ENCODE measurements at regions not wholly inside any gene's neighbourhood (a gene's known extent, or its start where the extent isn't known, plus 50 kb on each side); places are given as distances from the start of the nearest gene placed in this dataset.

DNA sequence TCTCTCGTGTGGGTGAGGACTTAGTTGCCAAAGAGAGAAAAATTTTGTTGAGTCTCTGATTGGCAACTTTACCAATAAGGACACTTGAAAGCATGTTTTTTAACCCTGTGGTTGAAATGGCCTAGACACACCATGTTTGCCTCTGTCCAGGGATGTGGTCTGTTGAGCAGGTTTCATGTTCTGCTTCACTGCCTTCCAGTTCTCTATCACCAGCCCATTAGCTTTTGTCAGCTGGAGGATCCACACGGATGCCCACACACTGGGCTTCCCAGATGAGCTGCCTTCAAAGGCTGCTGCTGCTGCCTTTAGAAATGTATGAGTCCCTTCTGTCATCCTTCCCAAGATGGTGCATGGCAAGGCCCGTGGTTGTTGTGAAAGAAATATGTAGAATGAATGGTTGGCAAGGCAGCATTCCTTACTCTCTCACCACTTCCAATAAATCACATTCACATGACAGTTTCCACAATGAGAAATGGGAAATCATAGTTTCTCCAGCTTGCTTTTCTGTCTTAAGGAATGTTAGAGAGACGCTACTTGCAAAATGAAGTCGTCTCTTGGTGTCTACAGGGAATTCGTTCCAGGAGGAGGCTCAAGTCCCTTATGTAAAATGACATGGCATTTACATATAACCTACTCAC lies 108.2 kb upstream of the SLC35F3 start:
- Histone ChIP-seq H3K27me3 (ENCODE audit: insufficient read depth, low read length) (no peaks in the 10 kb centered on the region), H3K4me1 (ENCODE audit: insufficient read depth, low read length) (no peaks in the 10 kb centered on the region), H3K27ac (ENCODE audit: low read depth, low read length) (no peak overlapping the region), H3K36me3 (ENCODE audit: insufficient read depth, low read length) (no peaks in the 10 kb centered on the region), H3K9me3 (ENCODE audit: control insufficient read depth in 1 of 2, low read length in 2 of 2) (no peaks in the 10 kb centered on the region), H3K4me3 (ENCODE audit: low read length in 2 of 2) (no peak overlapping the region)
- Mint-ChIP-seq H3K4me1 (no peaks in the 10 kb centered on the region), H3K9me3 (peaks cover 0 to 20% (median 8%) of the 10 kb centered on the region in 8 donors), H3K4me3 (no peak overlapping the region), H3K27me3 (peaks cover 5 to 16% of the 10 kb centered on the region in 2 donors), H3K27ac (no peak overlapping the region), H3K36me3 (no peaks in the 10 kb centered on the region)
- POLR2A ChIA-PET (ENCODE audit: partially characterized antibody) = no interaction called here
- DNase-seq = no peak
- intact Hi-C loops (cut with micrococcal nuclease) = no loop called here
- CTCF ChIA-PET (ENCODE audit: partially characterized antibody) = interaction anchor here (1.1 kb wide), 1 partner anchor 13 kb away, joined by 3 read pairs; no protein-coding TSS in a partner anchor

DNA sequence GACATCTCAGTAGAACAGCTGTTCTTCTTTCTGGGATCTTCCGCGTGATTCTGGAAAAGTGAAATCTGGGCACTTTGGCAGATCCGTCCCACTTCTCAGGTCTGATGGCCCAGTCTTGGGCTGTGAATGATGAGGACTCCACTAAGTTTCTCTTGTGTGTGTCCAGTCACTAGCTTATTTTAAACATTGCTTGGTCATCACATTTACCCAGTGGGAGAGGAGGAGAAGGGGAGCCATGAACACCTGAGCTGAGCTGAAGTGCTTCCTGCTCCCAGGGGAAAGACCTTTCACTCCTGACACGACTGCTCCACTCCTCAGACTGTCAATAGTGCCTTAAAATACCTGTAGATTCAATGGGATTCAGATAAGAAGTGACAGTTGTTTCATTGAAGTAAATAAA lies 101.9 kb upstream of the SLC35F3 start:
- Histone ChIP-seq H3K4me1 (ENCODE audit: insufficient read depth, low read length) (no peaks in the 10 kb centered on the region), H3K27ac (ENCODE audit: low read depth, low read length) (no peak overlapping the region), H3K36me3 (ENCODE audit: insufficient read depth, low read length) (no peaks in the 10 kb centered on the region), H3K4me3 (ENCODE audit: low read length in 2 of 2) (no peak overlapping the region), H3K9me3 (ENCODE audit: control insufficient read depth in 1 of 2, low read length in 2 of 2) (no peaks in the 10 kb centered on the region), H3K27me3 (ENCODE audit: insufficient read depth, low read length) (no peaks in the 10 kb centered on the region)
- Mint-ChIP-seq H3K4me3 (no peak overlapping the region), H3K27ac (no peak overlapping the region), H3K9me3 (peaks cover 0 to 28% (median 12%) of the 10 kb centered on the region in 8 donors), H3K36me3 (no peaks in the 10 kb centered on the region), H3K4me1 (no peaks in the 10 kb centered on the region), H3K27me3 (peaks cover 7 to 13% of the 10 kb centered on the region in 2 donors)
- ChIA-PET CTCF (ENCODE audit: partially characterized antibody) (interaction anchor here (1.0 kb wide), 1 partner anchor 12 kb away, joined by 3 read pairs; no protein-coding TSS in a partner anchor), POLR2A (ENCODE audit: partially characterized antibody) (interaction anchor here (0.6 kb wide), 1 partner anchor 20 kb away, joined by 3 read pairs; no protein-coding TSS in a partner anchor)
- intact Hi-C loops (cut with micrococcal nuclease) = no loop called here
- no peak for DNase-seq

DNA sequence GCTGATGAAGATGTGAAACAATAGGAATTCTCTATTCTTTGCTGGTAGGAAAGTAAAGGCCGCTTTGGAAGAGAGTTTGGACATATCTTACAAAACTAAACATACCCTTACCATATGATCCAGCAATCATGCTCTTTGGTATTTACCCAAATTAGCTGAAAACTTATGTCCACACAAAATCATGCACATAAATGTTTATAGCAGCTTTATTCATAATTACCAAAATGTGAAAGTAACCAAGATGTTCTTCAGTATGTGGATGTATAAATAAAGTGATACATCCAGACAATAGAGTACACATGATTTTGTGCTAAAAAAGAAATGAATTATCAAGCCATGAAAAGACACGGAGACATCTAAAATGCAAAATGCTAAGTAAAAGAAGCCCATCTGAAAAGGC lies 98.7 kb upstream of the SLC35F3 start:
- intact Hi-C loops (cut with micrococcal nuclease) = no loop called here
- Histone ChIP-seq H3K4me3 (ENCODE audit: low read length in 2 of 2) (no peak overlapping the region), H3K27me3 (ENCODE audit: insufficient read depth, low read length) (no peaks in the 10 kb centered on the region), H3K27ac (ENCODE audit: low read depth, low read length) (no peak overlapping the region), H3K4me1 (ENCODE audit: insufficient read depth, low read length) (no peaks in the 10 kb centered on the region), H3K36me3 (ENCODE audit: insufficient read depth, low read length) (no peaks in the 10 kb centered on the region), H3K9me3 (ENCODE audit: control insufficient read depth in 1 of 2, low read length in 2 of 2) (no peaks in the 10 kb centered on the region)
- Mint-ChIP-seq H3K9me3 (peaks cover 2 to 22% (median 7%) of the 10 kb centered on the region in 8 donors), H3K4me3 (no peak overlapping the region), H3K27ac (no peak overlapping the region), H3K4me1 (no peaks in the 10 kb centered on the region), H3K36me3 (no peaks in the 10 kb centered on the region), H3K27me3 (peaks cover 4 to 6% of the 10 kb centered on the region in 2 donors)
- POLR2A ChIA-PET (ENCODE audit: partially characterized antibody) = no interaction called here
- CTCF ChIA-PET (ENCODE audit: partially characterized antibody) = no interaction called here
- DNase-seq = no peak

DNA sequence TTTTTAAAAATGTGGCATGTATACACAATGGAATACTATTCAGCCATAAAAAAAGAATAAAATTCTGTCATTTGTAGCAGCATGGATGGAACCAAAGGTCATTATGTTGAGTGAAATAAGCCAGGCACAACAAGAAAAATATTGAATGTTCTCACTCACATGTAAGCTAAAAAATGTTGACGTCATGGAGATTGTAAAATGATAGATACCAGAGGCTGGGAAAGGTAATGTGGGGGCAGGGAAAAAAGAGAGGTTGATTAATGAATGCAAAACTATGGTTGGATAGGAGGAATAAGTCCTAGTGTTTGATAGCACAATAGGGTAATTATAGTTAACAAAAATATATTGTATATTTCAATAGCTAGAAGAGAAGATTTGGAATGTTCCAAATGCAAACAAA lies 89.1 kb upstream of the SLC35F3 start:
- POLR2A ChIA-PET (ENCODE audit: partially characterized antibody) = no interaction called here
- no peaks in the 10 kb centered on the region for H3K4me1 Mint-ChIP-seq
- no peaks in the 10 kb centered on the region for H3K9me3 ChIP-seq (ENCODE audit: control insufficient read depth in 1 of 2, low read length in 2 of 2)
- H3K27me3 Mint-ChIP-seq = peaks cover 10 to 13% of the 10 kb centered on the region in 2 donors
- no peaks in the 10 kb centered on the region for H3K36me3 Mint-ChIP-seq
- no peaks in the 10 kb centered on the region for H3K4me1 ChIP-seq (ENCODE audit: insufficient read depth, low read length)
- H3K4me3 ChIP-seq (ENCODE audit: low read length in 2 of 2) = no peak overlapping the region
- no peak overlapping the region for H3K27ac ChIP-seq (ENCODE audit: low read depth, low read length)
- H3K4me3 Mint-ChIP-seq = no peak overlapping the region
- no peak overlapping the region for H3K27ac Mint-ChIP-seq
- no peaks in the 10 kb centered on the region for H3K36me3 ChIP-seq (ENCODE audit: insufficient read depth, low read length)
- H3K9me3 Mint-ChIP-seq = peaks cover 0 to 3% (median 0%) of the 10 kb centered on the region in 8 donors
- DNase-seq = no peak
- H3K27me3 ChIP-seq (ENCODE audit: insufficient read depth, low read length) = no peaks in the 10 kb centered on the region
- intact Hi-C loops (cut with micrococcal nuclease) = no loop called here
- CTCF ChIA-PET (ENCODE audit: partially characterized antibody) = no interaction called here

DNA sequence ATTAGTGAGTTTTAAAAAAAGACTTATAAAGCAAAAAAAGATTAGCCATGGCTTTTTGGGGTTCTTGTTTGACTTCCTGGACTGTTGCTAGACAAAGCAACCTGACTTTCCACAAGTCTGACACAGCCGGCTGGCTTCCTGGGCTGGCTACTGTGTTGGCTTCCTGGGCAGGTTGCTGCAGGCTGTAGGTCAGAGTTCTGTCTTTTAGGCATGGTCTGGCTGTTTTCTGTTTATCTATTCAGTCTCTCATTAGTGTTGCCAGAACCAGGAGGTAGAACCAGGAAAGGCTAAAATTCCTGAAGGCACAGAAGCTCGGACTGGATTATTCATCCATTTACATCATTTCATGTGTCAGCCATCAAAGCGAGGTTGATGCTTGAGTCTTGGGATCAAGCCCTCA lies 88.6 kb upstream of the SLC35F3 start:
- intact Hi-C loops (cut with micrococcal nuclease) = no loop called here
- H3K27ac Mint-ChIP-seq = no peak overlapping the region
- H3K9me3 ChIP-seq (ENCODE audit: control insufficient read depth in 1 of 2, low read length in 2 of 2) = no peaks in the 10 kb centered on the region
- no peaks in the 10 kb centered on the region for H3K27me3 ChIP-seq (ENCODE audit: insufficient read depth, low read length)
- H3K36me3 Mint-ChIP-seq = no peaks in the 10 kb centered on the region
- no peak overlapping the region for H3K4me3 ChIP-seq (ENCODE audit: low read length in 2 of 2)
- CTCF ChIA-PET (ENCODE audit: partially characterized antibody) = no interaction called here
- no peaks in the 10 kb centered on the region for H3K4me1 ChIP-seq (ENCODE audit: insufficient read depth, low read length)
- peaks cover 0 to 3% (median 0%) of the 10 kb centered on the region in 8 donors for H3K9me3 Mint-ChIP-seq
- H3K4me1 Mint-ChIP-seq = no peaks in the 10 kb centered on the region
- H3K27ac ChIP-seq (ENCODE audit: low read depth, low read length) = no peak overlapping the region
- H3K27me3 Mint-ChIP-seq = peaks cover 10 to 13% of the 10 kb centered on the region in 2 donors
- no peak for DNase-seq
- no peaks in the 10 kb centered on the region for H3K36me3 ChIP-seq (ENCODE audit: insufficient read depth, low read length)
- POLR2A ChIA-PET (ENCODE audit: partially characterized antibody) = no interaction called here
- H3K4me3 Mint-ChIP-seq = no peak overlapping the region

DNA sequence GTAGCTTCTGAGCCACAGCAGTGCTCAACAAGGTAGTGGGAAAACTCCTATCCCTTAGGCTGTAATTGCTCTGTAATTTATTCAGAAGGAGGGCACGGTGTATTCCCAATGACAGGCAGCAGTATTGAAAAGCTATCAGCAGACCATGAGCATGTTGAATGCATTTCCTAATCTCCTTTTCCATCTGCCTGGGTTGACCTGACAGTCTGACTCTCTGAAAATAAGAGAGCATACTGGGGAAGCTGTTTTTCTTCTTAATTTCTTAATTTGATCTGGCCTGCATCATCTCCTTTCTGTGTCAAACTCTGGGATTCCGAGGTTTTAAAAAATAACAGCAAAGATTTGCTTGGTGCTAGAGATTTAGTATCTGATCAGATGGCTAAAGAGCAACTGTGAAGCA lies 88.1 kb upstream of the SLC35F3 start:
- no peaks in the 10 kb centered on the region for H3K27me3 ChIP-seq (ENCODE audit: insufficient read depth, low read length)
- Mint-ChIP-seq H3K4me1 (no peaks in the 10 kb centered on the region), H3K36me3 (no peaks in the 10 kb centered on the region), H3K27ac (no peak overlapping the region), H3K27me3 (peaks cover 10 to 11% of the 10 kb centered on the region in 2 donors), H3K4me3 (no peak overlapping the region), H3K9me3 (peaks cover 0 to 3% (median 0%) of the 10 kb centered on the region in 8 donors)
- no peaks in the 10 kb centered on the region for H3K9me3 ChIP-seq (ENCODE audit: control insufficient read depth in 1 of 2, low read length in 2 of 2)
- H3K4me3 ChIP-seq (ENCODE audit: low read length in 2 of 2) = no peak overlapping the region
- no peaks in the 10 kb centered on the region for H3K36me3 ChIP-seq (ENCODE audit: insufficient read depth, low read length)
- no peak overlapping the region for H3K27ac ChIP-seq (ENCODE audit: low read depth, low read length)
- POLR2A ChIA-PET (ENCODE audit: partially characterized antibody) = no interaction called here
- intact Hi-C loops (cut with micrococcal nuclease) = no loop called here
- no peak for DNase-seq
- CTCF ChIA-PET (ENCODE audit: partially characterized antibody) = no interaction called here
- no peaks in the 10 kb centered on the region for H3K4me1 ChIP-seq (ENCODE audit: insufficient read depth, low read length)

DNA sequence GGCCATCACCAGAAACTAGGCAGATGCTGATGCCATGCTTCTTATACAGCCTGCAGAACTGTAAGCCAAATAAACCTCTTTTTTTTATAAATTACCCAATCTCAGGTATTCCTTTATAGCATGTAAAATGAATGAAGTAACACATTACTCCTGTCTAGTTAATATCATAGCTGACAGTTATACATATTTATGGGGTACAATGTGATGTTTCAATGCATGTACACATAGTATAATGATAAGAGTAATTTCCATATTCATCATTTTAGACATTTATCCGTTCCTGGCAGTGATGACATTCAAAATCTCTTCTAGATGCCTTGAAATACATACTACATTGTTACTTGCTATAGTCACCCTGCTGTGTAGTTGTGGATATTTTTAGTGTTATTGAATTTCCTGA lies 85.4 kb upstream of the SLC35F3 start:
- POLR2A ChIA-PET (ENCODE audit: partially characterized antibody) = no interaction called here
- CTCF ChIA-PET (ENCODE audit: partially characterized antibody) = no interaction called here
- intact Hi-C loops (cut with micrococcal nuclease) = no loop called here

More for the DNA sequence above, 85.4 kb upstream of the SLC35F3 start:
- Histone ChIP-seq H3K4me1 (ENCODE audit: insufficient read depth, low read length) (no peaks in the 10 kb centered on the region), H3K27me3 (ENCODE audit: insufficient read depth, low read length) (no peaks in the 10 kb centered on the region), H3K27ac (ENCODE audit: low read depth, low read length) (no peak overlapping the region), H3K9me3 (ENCODE audit: control insufficient read depth in 1 of 2, low read length in 2 of 2) (no peaks in the 10 kb centered on the region), H3K4me3 (ENCODE audit: low read length in 2 of 2) (no peak overlapping the region), H3K36me3 (ENCODE audit: insufficient read depth, low read length) (no peaks in the 10 kb centered on the region)
- Mint-ChIP-seq H3K27ac (no peak overlapping the region), H3K36me3 (no peaks in the 10 kb centered on the region), H3K4me3 (no peak overlapping the region), H3K9me3 (peaks cover 0 to 7% (median 1%) of the 10 kb centered on the region in 8 donors), H3K27me3 (peaks cover 0 to 5% of the 10 kb centered on the region in 2 donors), H3K4me1 (no peaks in the 10 kb centered on the region)
- no peak for DNase-seq

All from CD4-positive, alpha-beta memory T cell (primary cell).